ENCODE measurements at regions not wholly inside any gene's neighbourhood (a gene's known extent, or its start where the extent isn't known, plus 50 kb on each side); places are given as distances from the start of the nearest gene placed in this dataset.

DNA sequence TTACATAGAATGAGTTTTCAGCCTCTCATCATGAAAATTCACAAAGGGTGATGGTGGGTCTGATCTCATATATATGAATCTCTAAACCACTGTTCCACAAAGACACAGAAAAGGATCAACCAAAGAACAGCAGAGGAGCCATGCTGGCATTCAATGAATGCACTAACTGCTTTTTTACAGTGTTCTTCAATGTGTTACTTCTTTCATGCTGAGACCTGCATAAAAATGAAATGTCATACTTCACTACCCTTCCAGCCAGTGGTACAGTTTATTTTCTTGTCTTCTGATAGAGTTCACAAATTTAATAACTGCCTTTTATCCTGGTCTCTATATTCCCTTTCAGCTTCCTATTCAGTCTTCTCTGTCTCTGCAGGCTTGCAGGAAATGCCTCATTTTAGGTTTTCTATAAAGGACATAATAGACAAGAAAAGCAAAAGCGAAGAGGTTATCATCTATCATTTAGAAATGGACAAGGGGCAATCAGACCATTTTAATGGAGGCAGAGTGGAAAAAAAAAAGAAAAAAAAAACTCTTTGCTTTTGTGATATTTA lies 836.7 kb upstream of the FOXG1 start:
- ChIA-PET CTCF (no interaction called here), POLR2A (no interaction called here)
- no peak for DNase-seq (ENCODE audit: extremely low spot score)
- no peak for TF ChIP-seq L3MBTL2 (conservative IDR thresholded peaks at IDR 0.05)
- no peak for TF ChIP-seq BHLHE40 (IDR thresholded peaks at IDR 0.05; ENCODE audit: borderline replicate concordance)
- no peak for TF ChIP-seq ARNT (IDR thresholded peaks at IDR 0.05)
- no peak for TF ChIP-seq TARDBP (IDR thresholded peaks at IDR 0.05)
- TF ChIP-seq LEF1 (IDR thresholded peaks at IDR 0.05; ENCODE audit: borderline replicate concordance): no peak
- TF ChIP-seq NFRKB (IDR thresholded peaks at IDR 0.05): no peak
- no peak for TF ChIP-seq FOXA1 (IDR thresholded peaks at IDR 0.05)
- no peak for TF ChIP-seq FOXM1 (IDR thresholded peaks at IDR 0.05; ENCODE audit: borderline replicate concordance)
- TF ChIP-seq HDGF (IDR thresholded peaks at IDR 0.05; ENCODE audit: borderline replicate concordance): no peak
- no peak for TF ChIP-seq SUZ12 (IDR thresholded peaks at IDR 0.05)
- TF ChIP-seq CTBP1 (IDR thresholded peaks at IDR 0.05; ENCODE audit: borderline replicate concordance): no peak
- TF ChIP-seq, protein P1, sequence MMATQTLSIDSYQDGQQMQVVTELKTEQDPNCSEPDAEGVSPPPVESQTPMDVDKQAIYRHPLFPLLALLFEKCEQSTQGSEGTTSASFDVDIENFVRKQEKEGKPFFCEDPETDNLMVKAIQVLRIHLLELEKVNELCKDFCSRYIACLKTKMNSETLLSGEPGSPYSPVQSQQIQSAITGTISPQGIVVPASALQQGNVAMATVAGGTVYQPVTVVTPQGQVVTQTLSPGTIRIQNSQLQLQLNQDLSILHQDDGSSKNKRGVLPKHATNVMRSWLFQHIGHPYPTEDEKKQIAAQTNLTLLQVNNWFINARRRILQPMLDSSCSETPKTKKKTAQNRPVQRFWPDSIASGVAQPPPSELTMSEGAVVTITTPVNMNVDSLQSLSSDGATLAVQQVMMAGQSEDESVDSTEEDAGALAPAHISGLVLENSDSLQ (IDR thresholded peaks at IDR 0.05): no peak
- no peak for TF ChIP-seq ZNF384 (IDR thresholded peaks at IDR 0.05)
- TF ChIP-seq FOXK2 (IDR thresholded peaks at IDR 0.05): no peak
- no peak for TF ChIP-seq ELF4 (IDR thresholded peaks at IDR 0.05)
- no peak for TF ChIP-seq SP1 (IDR thresholded peaks at IDR 0.05)

DNA sequence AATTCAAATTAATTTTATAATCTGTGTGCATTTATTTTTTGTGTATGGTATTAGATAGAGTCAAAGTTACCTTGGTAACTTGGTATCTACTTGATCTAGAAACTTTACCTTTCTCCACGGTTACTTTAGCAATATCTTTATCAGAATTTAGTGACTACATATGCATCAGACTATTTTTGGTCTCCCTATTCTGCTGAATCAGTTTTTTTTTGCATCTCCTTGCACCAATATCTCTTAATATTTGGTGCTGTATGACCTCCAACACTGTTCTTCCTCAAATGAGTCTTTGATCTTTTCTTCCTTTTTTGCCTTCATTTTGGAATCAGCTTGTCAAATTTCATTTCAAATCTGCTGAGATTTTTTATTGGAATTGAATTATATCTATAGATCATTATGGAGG lies 828.2 kb upstream of the FOXG1 start:
- no peak for TF ChIP-seq LEF1 (IDR thresholded peaks at IDR 0.05; ENCODE audit: borderline replicate concordance)
- TF ChIP-seq FOXA1 (IDR thresholded peaks at IDR 0.05): no peak
- TF ChIP-seq BHLHE40 (IDR thresholded peaks at IDR 0.05; ENCODE audit: borderline replicate concordance): no peak
- no peak for TF ChIP-seq CTBP1 (IDR thresholded peaks at IDR 0.05; ENCODE audit: borderline replicate concordance)
- no peak for TF ChIP-seq FOXM1 (IDR thresholded peaks at IDR 0.05; ENCODE audit: borderline replicate concordance)
- TF ChIP-seq SUZ12 (IDR thresholded peaks at IDR 0.05): no peak
- TF ChIP-seq, protein P1 (IDR thresholded peaks at IDR 0.05): no peak
- TF ChIP-seq ELF4 (IDR thresholded peaks at IDR 0.05): no peak
- TF ChIP-seq ARNT (IDR thresholded peaks at IDR 0.05): no peak
- TF ChIP-seq FOXK2 (IDR thresholded peaks at IDR 0.05): no peak
- no peak for TF ChIP-seq SP1 (IDR thresholded peaks at IDR 0.05)
- no peak for TF ChIP-seq ZNF384 (IDR thresholded peaks at IDR 0.05)
- no peak for TF ChIP-seq TARDBP (IDR thresholded peaks at IDR 0.05)
- CTCF ChIA-PET: no interaction called here
- POLR2A ChIA-PET: no interaction called here
- DNase-seq (ENCODE audit: extremely low spot score): no peak

DNA sequence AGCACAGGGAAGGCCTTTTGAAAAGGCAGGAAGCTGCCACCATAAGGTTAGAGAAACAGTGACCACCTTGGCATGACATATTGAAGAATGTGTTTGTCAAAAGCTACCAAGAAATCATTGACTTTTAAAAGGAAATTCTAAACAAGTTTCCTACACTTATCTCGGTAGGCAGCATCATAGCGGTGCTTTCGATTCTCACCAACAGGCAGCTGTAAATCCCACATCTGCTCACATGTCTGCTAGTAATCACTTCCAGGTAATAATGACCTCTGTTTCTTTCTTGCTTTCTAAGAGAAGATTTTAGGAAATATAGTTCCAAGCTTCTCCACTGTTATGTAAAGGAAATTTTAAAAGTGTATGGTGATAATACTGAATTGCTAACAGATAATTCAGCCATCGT lies 821.1 kb upstream of the FOXG1 start:
- CTCF ChIA-PET: no interaction called here
- TF ChIP-seq, protein P1 (IDR thresholded peaks at IDR 0.05): no peak
- TF ChIP-seq FOXA1 (IDR thresholded peaks at IDR 0.05): no peak
- no peak for TF ChIP-seq SP1 (IDR thresholded peaks at IDR 0.05)
- TF ChIP-seq TARDBP (IDR thresholded peaks at IDR 0.05): no peak
- TF ChIP-seq FOXK2 (IDR thresholded peaks at IDR 0.05): no peak
- no peak for TF ChIP-seq NFRKB (IDR thresholded peaks at IDR 0.05)
- TF ChIP-seq BHLHE40 (IDR thresholded peaks at IDR 0.05; ENCODE audit: borderline replicate concordance): no peak
- no peak for TF ChIP-seq FOXM1 (IDR thresholded peaks at IDR 0.05; ENCODE audit: borderline replicate concordance)
- DNase-seq (ENCODE audit: extremely low spot score): no peak
- POLR2A ChIA-PET: no interaction called here

DNA sequence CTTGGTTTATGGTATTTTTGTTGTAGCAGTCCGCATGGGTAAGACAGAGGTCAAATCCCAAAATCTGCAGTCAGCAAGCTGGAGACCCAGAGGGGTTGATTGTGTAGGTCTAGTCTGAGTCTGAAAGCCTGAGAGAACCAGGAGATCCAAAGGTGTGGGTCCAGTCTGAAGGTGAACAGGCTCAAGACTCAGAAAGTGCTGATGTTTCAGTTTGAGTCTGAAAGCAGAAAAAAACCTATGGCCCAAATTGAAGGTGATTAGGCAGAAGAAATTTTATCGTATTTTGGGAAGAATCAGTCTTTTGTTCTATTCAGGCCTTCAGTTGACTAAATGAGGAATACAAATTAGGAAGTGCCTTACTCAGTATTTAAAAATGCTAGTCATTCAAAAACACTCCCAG lies 807.8 kb upstream of the FOXG1 start:
- no peak for DNase-seq (ENCODE audit: extremely low spot score)
- CTCF ChIA-PET: no interaction called here
- POLR2A ChIA-PET: no interaction called here
- TF ChIP-seq SP1 (IDR thresholded peaks at IDR 0.05) (no peak), SUZ12 (IDR thresholded peaks at IDR 0.05) (no peak), LEF1 (IDR thresholded peaks at IDR 0.05; ENCODE audit: borderline replicate concordance) (no peak), ARNT (IDR thresholded peaks at IDR 0.05) (no peak), HDGF (IDR thresholded peaks at IDR 0.05; ENCODE audit: borderline replicate concordance) (no peak)

GRCh38 chr14:27995691-27996090 lies 770.9 kb upstream of the FOXG1 start:
- CTCF ChIA-PET: no interaction called here
- no peak for DNase-seq (ENCODE audit: extremely low spot score)
- TF ChIP-seq SUZ12 (IDR thresholded peaks at IDR 0.05): no peak
- TF ChIP-seq CTBP1 (IDR thresholded peaks at IDR 0.05; ENCODE audit: borderline replicate concordance): no peak
- TF ChIP-seq FOXK2 (IDR thresholded peaks at IDR 0.05): no peak
- no peak for TF ChIP-seq ARNT (IDR thresholded peaks at IDR 0.05)
- TF ChIP-seq L3MBTL2 (conservative IDR thresholded peaks at IDR 0.05): no peak
- TF ChIP-seq TARDBP (IDR thresholded peaks at IDR 0.05): no peak
- no peak for TF ChIP-seq FOXM1 (IDR thresholded peaks at IDR 0.05; ENCODE audit: borderline replicate concordance)
- TF ChIP-seq, protein P1 (IDR thresholded peaks at IDR 0.05): no peak
- TF ChIP-seq LEF1 (IDR thresholded peaks at IDR 0.05; ENCODE audit: borderline replicate concordance): no peak
- TF ChIP-seq HDGF (IDR thresholded peaks at IDR 0.05; ENCODE audit: borderline replicate concordance): no peak
- no peak for TF ChIP-seq SP1 (IDR thresholded peaks at IDR 0.05)
- no peak for TF ChIP-seq ZNF384 (IDR thresholded peaks at IDR 0.05)
- TF ChIP-seq NFRKB (IDR thresholded peaks at IDR 0.05): no peak
- no peak for TF ChIP-seq FOXA1 (IDR thresholded peaks at IDR 0.05)
- no peak for TF ChIP-seq ELF4 (IDR thresholded peaks at IDR 0.05)
- no peak for TF ChIP-seq BHLHE40 (IDR thresholded peaks at IDR 0.05; ENCODE audit: borderline replicate concordance)
- POLR2A ChIA-PET: no interaction called here

- POLR2A ChIA-PET: no interaction called here
- TF ChIP-seq LEF1 (IDR thresholded peaks at IDR 0.05; ENCODE audit: borderline replicate concordance): no peak
- TF ChIP-seq FOXM1 (IDR thresholded peaks at IDR 0.05; ENCODE audit: borderline replicate concordance): no peak
- no peak for TF ChIP-seq HDGF (IDR thresholded peaks at IDR 0.05; ENCODE audit: borderline replicate concordance)
- DNase-seq (ENCODE audit: extremely low spot score): no peak
- CTCF ChIA-PET: no interaction called here
These were observed 765.6 kb upstream of the FOXG1 start for GRCh38 chr14:28001002-28001401.

Data from HEK293T (cell line).